ENCODE measurements at regions not wholly inside any gene's neighbourhood (a gene's known extent, or its start where the extent isn't known, plus 50 kb on each side); places are given as distances from the start of the nearest gene placed in this dataset.

- TF ChIP-seq CTCF (IDR thresholded peaks at IDR 0.05; ENCODE audit: insufficient read depth, low read depth, low read length): no peak
- no peak overlapping the region for H3K4me3 ChIP-seq (ENCODE audit: low read depth, low read length)
- peak; percentile 52 for DNase-seq (ENCODE audit: low read depth)
These were observed 497.5 kb downstream of the SOX6 start for GRCh38 chr11:15858881-15859280.

- H3K4me3 ChIP-seq (ENCODE audit: low read depth, low read length): no peak overlapping the region
- DNase-seq (ENCODE audit: low read depth): no peak
- TF ChIP-seq CTCF (IDR thresholded peaks at IDR 0.05; ENCODE audit: insufficient read depth, low read depth, low read length): no peak
These were observed 496.9 kb downstream of the SOX6 start for GRCh38 chr11:15859411-15859810.

DNA sequence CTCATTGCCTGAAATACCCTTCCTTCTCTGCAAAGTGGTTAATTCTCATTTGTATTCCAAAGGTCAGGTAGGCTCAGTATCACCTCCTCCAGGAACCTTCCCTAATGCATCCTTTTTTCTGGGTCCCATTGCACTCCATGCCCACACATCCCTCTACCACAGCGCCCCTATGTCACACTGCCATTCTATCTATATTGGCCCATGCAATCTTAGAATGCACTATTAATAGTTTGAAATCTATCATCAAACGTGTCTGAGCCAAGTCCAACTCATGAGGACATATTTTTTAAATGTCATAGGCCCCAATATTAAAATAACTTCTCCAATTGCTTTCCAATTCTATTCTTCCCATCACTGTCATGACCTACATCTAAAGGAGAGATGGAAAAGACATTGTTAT, 495.1 kb downstream of the SOX6 start:
- TF ChIP-seq CTCF (IDR thresholded peaks at IDR 0.05; ENCODE audit: insufficient read depth, low read depth, low read length): no peak
- DNase-seq (ENCODE audit: low read depth): no peak
- H3K4me3 ChIP-seq (ENCODE audit: low read depth, low read length): no peak overlapping the region

DNA sequence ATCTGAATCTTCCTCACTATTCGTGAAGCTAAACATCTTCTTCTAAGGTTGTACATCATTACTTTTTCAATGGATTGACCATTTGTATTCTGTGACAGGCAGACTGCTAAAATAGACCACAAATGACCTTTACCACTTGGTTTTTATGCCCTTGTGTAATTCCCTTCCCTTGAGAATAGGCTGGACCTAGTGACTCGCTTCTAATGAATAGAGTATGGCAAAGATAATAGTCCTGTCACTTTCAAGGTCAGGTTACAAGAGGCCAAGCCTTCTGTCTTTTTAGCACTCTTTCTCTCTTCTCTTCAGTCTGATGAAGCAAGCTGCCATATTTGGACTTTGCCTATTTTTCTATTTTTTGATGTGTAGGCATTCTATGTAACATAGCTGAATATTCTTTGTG, 492.9 kb downstream of the SOX6 start:
- peak; percentile 32 for DNase-seq (ENCODE audit: low read depth)
- H3K4me3 ChIP-seq (ENCODE audit: low read depth, low read length): no peak overlapping the region
- TF ChIP-seq CTCF (IDR thresholded peaks at IDR 0.05; ENCODE audit: insufficient read depth, low read depth, low read length): no peak

DNA sequence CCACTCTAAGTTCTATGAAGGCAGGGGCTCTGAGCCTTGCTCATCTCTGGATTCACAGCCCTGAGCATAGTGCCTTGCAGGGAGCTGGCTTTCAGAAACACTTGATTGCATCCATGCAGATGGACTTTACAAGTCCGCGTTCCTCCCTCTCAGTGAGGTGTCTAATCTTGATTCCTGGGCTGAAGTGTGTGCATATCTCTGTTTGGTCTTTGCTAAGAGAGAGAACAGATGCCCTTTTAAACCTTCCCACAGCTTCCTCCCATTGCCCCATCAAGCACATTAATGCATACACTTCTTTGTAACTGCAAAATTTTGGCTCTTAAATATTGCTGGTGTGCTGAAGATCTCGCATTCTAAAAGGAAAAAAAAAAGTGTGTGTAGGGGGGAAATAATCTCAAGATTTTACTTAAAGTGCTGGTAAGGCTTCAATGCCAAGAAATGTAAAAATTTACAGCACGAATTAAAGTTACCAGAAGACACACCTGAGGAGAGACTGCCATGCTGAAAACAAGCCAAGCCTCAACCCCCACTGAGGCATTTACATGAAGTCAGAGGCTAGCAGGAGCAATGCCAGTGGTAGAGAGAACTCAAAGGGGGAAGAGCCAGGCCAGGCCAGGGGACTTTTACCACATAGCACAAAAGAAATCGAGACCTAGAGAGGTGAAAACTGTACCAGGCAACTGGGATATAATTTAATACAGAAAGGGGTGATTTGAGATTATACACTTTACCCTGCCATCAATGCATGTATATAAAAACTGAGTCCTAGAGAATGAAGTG, 492.1 kb downstream of the SOX6 start:
- peak; percentile 80 for DNase-seq (ENCODE audit: low read depth)
- no peak overlapping the region for H3K4me3 ChIP-seq (ENCODE audit: low read depth, low read length)
- TF ChIP-seq CTCF (IDR thresholded peaks at IDR 0.05; ENCODE audit: insufficient read depth, low read depth, low read length): no peak

- H3K4me3 ChIP-seq (ENCODE audit: low read depth, low read length): no peak overlapping the region
- no peak for DNase-seq (ENCODE audit: low read depth)
- TF ChIP-seq CTCF (IDR thresholded peaks at IDR 0.05; ENCODE audit: insufficient read depth, low read depth, low read length): no peak
These were observed 490.9 kb downstream of the SOX6 start for GRCh38 chr11:15865212-15865987.
